ENCODE measurements at regions not wholly inside any gene's neighbourhood (a gene's known extent, or its start where the extent isn't known, plus 50 kb on each side); places are given as distances from the start of the nearest gene placed in this dataset.
"Not testable (repeated sequence)": the region's sequence is repeated elsewhere in the genome, so short reads cannot be mapped to it uniquely, and the experiment has no call there.

DNA sequence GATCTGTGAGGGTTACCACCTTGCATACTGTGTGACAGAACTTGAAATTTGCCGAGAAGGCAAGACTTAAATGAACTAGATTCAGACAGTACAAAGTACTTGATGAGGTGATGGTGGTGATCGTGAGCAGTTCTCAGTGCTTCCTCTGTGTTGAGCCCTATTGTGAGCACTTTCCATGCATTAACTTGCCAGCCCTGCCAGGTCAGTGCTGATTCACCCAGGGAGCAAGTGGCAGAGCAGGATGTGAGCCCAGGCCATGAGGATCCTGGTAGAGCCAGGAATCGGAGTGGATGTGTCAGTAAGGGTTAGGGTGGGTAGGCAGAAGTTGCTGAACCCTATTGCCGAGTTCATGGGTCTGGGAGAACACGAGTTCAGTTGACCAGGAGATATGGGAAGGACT is 4545.7 kb upstream of the TPTE start:
- not testable (repeated sequence) for DNase-seq (ENCODE audit: extremely low read depth, low read depth)

DNA sequence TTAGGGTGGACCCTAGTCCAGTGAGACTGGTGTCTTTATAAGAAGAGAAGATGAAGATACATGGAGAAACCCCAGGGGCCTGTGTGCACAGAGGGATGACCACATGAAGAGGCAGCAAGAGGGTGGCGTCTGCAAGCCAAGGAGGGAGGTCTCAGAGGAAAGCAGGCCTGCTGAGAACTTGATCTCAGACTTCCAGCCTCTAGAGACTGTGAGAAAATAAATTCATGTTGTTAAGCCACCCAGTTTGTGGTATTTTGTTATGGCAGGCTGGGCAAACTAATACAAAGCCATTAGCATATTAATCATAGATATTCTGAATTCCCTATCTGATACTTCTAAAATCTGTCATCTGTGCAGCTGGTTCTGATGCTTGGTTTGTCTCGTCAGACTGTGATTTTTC is 4523.8 kb upstream of the TPTE start:
- not testable (repeated sequence) for DNase-seq (ENCODE audit: extremely low read depth, low read depth)

DNA sequence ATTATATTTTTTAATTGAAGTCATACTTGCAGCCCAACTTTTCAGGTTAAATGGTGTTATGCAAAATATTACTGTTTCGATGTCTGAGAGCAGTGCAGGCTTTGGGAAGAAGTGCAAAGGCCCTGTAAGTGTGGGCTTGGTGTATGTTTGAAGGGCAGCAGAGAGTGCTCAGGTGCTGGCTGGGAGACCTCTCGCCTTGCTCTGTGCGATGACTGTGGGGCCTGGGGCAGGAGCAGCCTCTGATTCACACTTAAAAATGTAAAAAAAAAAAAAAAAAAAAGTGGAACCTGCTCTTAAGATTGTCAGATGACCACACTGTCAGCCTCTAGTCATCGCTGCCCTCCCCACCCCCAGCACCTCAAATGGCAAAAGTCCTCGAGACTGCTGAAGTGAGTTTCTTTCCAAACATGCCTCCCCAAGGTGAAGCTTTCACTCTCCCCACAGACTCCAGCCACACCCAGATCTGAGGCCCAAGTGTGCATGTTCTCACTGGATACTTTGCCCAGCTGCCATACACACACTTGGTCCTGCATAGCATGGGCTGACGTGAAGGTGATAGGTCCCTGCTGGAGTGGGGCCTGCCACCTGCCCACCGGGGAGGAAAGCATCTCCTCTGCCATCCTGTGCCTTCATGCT is 4505.8 kb upstream of the TPTE start:
- not testable (repeated sequence) for DNase-seq (ENCODE audit: extremely low read depth, low read depth)

DNA sequence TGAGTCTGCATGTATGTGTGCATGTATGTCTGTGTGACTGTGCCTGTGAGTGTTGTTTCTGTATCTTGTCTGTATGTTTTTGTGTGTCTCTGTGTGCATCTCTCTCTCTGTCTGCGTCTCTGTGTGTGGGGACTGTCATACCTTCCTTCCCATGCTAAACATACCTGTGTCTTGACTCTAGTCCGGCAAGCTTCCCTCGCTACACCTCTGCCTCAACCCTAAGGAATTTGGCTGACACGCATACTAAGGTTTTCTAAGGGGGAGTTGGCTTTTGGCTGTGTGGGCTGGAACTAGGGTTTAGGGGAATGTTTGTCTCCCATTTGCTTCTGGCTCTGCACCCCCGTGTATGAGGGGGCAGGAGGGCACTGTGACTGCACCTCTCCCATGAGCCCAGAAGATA is 4500.9 kb upstream of the TPTE start:
- not testable (repeated sequence) for DNase-seq (ENCODE audit: extremely low read depth, low read depth)

DNA sequence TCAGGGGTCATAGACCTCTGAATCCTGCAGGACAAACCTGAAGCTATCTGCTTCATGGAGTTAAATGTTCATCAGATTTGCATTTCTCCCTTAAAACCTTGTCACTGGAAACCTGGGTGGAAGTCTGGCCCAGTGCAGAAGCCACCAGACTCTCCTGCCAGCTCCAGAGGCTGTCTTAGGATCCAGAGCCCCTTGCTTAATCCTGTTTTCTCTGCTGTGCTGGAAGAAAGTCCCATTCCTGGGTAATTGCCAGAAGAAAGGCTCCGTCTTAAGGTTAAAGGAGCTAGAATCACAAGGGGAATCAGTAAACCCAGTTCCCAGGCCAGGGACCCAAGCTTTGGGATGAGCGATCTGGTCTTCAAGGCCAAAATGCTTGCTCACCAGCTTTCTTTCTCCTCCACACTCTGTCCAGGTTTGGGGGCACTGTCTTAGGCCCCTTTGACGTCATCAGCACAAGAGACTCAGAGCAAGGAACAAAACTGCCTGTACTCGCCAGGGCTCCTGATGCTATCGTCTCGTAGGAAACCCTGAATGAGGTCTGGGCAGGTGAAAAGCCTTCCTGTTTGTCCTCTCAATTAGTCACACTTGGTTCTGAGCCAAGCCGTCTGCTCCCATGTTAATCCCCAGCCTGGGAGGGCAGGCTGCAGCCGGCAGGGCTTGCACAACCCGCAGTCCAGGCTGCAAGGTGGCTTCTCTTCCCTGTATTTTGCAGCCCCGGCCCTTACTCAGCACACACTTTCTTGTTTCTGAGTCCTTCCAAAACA is 4500.2 kb upstream of the TPTE start:
- not testable (repeated sequence) for DNase-seq (ENCODE audit: extremely low read depth, low read depth)

DNA sequence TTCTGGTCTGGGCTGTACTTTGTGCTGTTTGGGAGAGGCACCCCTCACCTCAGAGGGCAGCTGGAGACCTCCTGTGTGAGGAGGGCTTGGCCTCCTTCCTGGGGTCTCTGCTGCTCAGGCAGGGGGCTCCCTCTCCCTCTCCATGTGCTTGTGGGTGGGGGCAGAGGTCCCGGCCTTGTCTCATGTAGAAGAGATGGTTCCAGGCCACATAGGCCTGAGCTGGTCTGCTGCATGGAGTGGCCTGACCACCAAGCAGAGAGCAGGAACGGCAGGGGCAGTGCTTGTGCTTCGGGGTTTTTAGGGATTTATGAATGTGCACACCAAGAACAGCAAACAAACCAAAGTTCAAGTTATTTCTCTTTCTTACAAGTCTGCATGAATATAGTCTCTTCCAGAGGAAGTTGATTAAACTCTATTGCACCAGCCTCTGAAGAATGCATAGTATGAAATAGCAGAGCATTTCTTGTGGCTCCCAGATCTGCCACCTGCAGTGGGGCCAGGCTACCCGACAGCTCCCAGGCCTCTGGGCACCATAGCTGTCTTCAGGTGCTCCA is 4499.6 kb upstream of the TPTE start:
- not testable (repeated sequence) for DNase-seq (ENCODE audit: extremely low read depth, low read depth)

DNA sequence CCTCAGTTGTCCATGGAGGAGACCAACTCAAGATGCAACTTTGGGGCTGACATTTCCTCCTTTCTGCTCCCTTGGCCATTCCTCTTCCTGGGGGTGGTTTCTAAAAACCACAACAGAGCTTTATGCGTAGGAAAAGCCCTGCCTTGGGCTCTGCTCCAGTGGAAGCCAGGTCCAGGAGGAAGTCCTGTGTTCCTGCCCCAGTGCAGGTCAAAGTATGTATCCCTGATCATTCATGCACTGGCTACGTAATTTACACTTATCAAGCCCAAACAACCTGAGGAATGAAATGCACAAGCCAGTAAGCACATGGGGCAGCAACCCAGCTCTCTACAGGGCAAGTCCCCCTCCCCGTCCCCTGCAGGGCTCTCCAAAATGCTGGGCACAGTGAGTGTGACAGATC is 4498.1 kb upstream of the TPTE start:
- DNase-seq (ENCODE audit: extremely low read depth, low read depth): not testable (repeated sequence)

DNA sequence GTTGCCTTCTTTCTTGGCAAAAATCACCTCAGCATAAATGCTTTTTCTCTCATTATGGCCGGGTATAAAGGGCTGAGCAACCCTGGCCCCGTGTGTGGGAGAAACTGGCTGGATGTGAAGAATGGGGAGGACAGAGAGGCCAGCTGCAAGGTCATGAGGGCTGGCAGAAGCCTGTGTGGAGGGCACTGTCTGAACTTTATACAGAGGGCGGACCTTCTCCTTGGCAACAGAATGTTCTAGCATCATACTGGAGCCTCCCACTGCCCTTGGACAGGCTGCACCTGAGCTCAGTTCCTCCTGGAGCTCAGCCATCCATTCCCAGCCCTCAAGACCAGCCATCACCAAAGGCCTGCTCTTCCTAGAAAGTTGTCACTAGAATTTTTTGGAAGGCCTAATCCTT is 4496.2 kb upstream of the TPTE start:
- not testable (repeated sequence) for DNase-seq (ENCODE audit: extremely low read depth, low read depth)

DNA sequence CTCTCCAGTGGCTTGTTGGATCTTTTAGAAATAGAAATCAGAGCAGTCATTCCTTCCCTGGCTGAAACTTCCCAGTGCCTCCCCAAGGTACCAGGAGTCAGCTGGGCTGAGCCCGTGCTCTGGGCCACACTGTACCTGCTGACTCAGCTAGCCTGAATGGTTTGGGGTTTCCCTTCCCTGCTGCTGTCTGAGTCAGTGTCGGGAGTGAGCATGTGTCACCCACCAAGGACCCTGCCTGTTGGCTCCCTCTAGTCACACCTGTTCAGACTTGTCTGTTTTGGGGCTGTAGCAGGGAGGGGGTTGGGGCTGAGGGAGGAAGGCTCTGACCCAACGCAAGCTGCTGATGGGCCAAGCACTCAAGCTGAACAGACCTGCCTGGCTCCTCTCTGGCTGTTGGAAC is 4493.9 kb upstream of the TPTE start:
- not testable (repeated sequence) for DNase-seq (ENCODE audit: extremely low read depth, low read depth)

DNA sequence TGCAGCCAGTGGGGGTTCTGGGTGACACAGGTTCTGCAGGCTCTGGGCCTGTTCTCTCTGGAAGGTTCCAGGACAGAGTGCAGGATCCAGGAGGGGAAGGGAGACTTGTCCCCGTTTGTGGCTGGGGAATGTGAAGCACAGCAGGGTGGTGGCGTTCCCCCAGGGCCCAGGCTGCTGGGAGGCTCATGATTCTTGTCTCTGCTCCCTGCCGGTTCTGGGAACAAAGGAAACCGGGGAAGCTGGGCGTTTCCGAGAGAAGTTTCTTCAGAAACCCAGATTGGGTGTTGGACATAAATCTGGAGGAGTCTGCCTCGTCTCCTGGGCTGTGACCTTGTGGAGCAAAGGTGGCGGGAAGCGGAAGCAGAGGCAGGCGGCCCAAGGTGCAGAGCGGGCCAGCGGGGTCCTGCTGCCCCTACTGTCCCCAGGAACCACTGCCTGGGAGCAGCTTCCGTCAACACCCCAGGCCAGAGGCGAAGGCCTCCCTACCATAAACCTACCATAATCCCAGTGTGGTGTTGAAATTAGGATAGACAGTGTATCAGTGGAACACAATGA is 4487.2 kb upstream of the TPTE start:
- not testable (repeated sequence) for DNase-seq (ENCODE audit: extremely low read depth, low read depth)

DNA sequence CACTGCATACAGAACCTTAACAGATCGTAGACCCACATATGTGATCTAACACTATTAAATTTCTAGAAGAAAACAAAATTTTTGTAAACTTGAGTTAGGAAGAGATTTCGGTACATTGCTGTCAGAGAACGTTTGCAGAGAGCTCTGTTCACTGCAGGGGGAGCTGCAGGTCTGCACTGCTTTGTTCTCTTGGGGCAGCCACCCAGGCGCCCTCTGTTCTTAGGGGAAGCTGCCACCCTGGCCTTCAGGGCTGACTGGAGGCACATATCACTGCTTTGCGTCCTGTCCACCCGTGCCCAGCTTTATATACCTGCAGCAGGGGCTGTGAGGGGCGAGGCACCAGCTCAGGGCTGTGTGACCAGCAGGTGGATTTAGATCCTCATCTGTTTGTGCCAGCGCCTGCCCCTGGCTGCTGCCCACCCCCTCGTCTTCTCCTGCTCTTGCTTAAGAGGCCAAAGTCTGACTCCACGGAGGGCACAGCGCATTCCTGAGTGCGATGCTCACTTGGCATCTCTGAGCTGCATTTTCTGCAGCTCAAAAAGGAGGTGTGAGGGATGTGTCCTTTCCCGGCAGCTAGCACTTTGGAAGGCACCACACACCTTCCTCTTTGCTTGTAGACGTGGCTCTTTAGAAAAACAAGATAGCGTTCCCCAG is 4486.4 kb upstream of the TPTE start:
- not testable (repeated sequence) for DNase-seq (ENCODE audit: extremely low read depth, low read depth)

DNA sequence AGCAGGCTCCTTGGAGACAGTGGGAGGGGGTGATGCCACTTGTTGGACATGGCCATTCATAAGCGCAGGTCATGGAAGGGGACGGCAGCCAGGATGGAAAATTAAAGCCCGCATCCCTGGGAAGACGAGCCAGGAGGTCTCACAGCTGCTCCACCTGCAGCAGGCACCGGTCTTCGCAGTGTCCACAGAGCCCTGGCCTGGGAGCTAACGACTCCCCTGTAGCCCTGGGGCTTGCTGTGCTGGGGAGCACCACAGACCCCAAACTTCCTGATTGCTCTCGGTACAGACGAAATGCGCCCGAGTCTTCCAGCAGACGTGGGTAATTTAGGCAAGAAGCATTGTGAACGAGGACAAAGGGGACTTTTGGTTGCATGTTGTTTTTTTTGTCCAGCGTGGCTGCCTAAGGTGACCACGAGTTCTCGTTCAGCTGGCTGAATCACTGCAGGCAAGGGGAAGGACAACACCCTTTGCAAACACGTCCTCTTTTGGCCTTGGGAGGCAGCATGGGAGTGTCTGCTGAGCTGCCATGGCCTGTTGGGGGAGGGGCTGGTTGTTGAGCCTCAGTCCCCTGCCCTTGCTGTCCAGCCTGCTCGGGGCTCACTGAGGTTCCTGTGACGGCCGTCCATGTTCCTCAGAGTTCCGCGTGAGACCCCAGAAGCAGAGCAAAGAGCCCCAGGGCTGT is 4485.8 kb upstream of the TPTE start:
- DNase-seq (ENCODE audit: extremely low read depth, low read depth): not testable (repeated sequence)

DNA sequence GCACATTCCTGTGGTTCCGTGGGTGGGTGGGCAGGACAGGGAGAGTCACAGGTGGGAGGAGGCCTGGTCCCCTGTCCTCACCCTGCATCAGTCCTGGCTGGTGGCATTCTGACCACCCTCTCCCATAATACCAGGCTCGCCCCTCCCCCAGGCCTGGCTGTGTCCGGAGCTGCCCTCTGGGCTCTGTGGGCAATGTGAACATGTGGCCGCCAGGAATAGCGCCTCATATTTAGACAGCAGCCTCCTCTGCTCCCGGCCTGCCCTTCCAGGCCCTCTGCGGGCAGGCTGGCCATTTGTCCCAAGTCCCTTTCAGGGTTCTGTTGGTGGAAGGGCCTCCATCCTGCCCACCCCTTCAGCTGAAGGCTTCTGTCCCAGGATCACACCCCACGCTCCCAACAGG is 4482.2 kb upstream of the TPTE start:
- DNase-seq (ENCODE audit: extremely low read depth, low read depth): not testable (repeated sequence)

DNA sequence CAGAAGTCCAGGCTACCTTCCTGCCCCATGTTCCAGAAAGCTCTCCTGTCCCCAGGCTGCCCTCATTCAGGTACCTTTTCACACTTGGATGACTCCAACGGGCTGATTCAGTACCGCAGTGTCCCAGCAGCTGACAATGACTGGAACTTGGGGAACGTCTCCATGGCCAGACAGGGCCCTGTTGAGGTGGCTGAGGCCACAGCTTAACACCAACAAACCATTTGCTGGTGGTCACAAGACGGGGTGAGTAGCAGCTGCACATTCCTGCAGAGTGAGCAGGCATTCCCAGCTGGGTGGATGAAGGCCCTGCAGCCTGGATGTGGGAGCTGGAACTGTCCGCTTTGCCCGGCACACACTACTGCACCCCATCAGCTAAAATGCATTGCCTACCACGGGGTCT is 4481.3 kb upstream of the TPTE start:
- DNase-seq (ENCODE audit: extremely low read depth, low read depth): not testable (repeated sequence)

DNA sequence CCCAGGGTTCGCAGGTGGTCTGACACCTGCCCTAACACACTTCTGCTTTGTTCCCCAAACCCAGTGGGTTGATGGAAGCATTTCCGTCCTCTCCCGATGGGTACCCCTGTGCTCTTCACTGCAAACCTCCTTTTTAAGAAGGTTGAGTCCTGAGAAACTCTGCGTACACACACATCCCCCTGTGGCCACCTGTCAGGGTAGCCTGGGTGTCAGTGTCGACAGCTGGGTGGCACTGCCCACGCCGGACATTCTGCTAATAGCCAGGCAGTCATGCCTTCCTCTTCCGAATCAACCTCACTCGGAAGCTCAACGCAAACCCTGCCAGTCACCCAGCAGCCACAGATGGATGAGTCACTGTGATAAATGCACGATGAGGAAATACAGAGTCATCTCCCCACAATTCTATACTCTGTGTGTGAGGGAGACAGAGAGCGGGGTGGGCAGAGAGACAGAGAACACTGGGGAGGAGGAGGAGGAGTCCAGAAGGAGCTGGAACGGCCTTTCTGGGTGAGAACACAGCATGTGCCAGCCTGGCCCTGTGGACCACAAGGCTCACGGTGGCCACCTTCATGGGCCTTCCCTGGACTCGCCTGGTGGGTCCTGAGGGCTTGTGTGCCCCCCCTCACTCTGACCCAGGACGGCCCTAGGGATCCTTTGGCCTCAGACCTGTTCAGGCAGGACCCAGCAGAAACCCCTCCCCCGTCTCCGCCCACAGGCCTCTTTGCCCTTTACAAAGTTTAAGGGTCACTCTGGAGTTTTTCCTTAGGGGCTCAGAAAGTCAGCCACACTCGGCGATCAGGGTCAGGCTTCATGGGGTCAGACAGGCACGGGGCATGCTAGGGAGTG is 4477.7 kb upstream of the TPTE start:
- not testable (repeated sequence) for DNase-seq (ENCODE audit: extremely low read depth, low read depth)

DNA sequence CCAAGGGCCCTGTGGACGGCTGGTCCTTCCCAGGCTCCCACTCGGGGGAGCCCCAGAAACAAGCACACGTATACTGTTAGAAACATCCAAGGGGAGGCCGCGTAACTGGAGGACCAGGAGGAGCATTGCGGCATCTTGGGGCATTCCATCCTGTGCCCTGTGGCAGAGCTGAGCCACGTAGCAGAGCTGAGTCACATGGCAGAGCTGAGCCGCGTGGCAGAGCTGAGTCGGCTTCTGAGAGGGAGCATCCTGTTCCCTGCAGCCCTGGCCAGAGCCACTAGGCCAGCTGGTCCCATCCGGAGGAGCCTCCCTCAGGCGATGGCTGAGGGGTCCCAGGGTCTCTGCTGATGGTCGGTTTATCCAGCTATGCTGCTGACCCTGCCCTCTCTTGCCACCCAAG is 4476.7 kb upstream of the TPTE start:
- DNase-seq (ENCODE audit: extremely low read depth, low read depth): not testable (repeated sequence)

DNA sequence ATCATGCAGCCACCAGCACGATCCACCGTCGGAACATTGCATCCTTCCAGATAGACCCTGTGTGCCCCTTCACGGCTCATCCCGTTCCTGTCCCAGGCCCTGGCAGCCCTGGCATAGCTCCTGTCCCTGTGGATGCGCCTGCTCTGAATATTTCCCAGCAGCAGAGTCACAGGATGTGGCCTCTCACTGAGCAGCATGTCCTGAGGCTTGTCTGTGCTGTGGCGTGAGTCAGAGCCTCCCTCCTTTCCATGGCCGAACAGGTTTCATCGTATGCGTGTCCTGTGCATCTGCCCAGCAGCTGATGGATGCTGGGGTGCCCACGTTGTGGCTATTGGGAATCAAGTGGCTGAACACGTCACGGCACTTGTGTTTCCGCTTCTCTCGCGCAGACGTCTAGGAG is 4471.5 kb upstream of the TPTE start:
- not testable (repeated sequence) for DNase-seq (ENCODE audit: extremely low read depth, low read depth)

DNA sequence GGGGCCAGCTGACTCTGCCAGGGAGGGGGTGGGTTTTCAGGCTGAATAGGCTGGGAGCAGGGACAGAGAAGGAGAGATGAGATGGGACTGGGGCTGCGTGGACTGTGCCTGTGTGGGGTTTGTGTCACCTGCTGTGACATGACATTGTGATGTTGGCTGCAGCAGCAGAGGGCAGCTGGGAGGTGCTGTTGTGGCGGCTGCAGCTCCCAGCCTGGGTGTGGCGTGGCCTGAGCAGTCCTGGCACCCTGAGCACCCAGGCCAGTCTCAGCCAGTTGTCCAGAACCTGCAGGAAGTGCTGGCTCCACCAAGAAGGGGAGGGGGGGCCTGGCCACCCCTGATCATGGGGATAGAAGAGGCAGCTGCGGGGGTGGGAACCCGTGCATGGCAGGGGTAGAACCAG is 4469.3 kb upstream of the TPTE start:
- not testable (repeated sequence) for DNase-seq (ENCODE audit: extremely low read depth, low read depth)

DNA sequence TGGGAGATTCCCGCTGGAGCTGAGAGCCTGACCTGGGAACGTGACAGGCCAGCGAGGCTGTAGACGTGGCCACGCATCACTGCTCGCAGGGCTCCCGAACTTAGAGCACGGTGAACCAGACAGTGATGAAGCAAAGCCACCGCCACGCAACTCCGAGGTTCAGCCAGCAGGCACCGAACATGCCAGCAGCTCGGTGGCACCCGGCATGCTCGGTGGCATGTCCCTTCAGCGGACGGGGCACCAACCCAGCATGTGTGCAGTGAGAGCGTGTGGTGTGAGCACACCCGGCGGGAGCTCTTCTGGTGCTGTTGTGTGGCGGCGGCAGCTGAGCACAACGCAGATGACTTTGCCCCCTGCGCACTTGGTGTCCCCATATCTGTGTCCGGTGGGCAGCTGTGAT is 4468.2 kb upstream of the TPTE start:
- not testable (repeated sequence) for DNase-seq (ENCODE audit: extremely low read depth, low read depth)

DNA sequence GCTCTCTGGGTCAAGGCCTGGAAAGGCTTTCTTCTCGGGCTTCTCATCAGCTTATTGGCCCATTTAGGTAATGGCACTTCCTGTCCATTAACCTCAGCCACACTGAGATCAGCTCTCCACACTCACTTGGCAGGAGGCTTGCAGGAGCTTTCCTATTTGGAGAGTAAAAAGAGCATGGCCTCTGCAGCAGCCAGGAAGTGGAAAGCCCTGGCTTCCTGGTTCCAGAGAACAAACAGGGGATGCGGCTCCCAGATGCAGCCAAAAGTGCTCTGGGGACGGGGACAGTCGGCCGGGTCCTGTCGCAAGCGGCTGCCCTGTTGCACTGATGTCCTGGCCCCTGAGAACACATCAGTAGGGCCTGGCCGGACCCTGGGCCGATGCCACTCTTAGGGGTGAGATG is 4462.4 kb upstream of the TPTE start:
- not testable (repeated sequence) for DNase-seq (ENCODE audit: extremely low read depth, low read depth)

Data from AG09319 (cell line).